ENCODE measurements at regions not wholly inside any gene's neighbourhood (a gene's known extent, or its start where the extent isn't known, plus 50 kb on each side); places are given as distances from the start of the nearest gene placed in this dataset.

DNA sequence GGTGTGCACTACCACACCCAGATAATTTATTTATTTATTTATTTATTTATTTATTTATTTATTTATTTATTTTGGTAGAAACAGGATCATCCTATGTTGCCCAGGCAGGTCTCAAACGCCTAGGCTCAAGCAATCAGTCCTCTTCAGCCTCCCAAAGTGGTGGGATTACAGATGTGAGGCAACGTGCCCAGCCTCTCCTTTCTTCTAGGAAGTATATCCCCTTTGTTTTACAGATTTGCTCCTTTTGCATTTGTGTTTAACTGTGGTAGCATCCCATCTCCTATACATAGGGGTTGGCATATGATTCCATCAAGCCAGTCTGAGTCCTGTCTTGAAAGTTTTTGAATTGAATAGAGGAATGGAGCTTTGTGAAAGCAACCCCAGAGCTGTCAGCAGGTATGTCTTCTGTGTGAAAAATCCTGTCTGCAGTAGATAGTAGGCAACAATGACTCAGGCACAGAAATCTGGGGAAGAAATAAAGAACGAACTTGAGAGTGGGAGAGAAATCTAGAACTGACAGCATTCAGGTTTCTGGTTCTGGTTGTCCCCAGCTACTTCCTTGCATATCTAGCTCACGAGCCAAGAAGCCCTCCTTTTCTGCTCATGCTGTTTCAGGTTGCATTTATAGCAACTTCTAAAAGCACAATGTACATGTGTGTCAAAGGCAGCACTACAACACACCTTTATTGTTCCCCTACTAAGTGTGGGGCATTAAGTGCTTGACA, 113.7 kb upstream of the LSM6 start:
- Histone ChIP-seq H3K9ac (ENCODE audit: insufficient read length, low read depth) (no peak overlapping the region), H3K36me3 (ENCODE audit: insufficient read depth, insufficient read length, low read length) (no peaks in the 10 kb centered on the region), H3K4me3 (ENCODE audit: insufficient read length, low read depth) (no peak overlapping the region), H3K27me3 (ENCODE audit: insufficient read depth, insufficient read length) (no peaks in the 10 kb centered on the region), H3K4me1 (ENCODE audit: insufficient read depth, insufficient read length) (peaks cover 3% of the 10 kb centered on the region), H3K9me3 (ENCODE audit: insufficient read depth, low read length) (no peaks in the 10 kb centered on the region)
- peak; percentile 28 for DNase-seq (ENCODE audit: low read depth, low spot score)
- TF ChIP-seq ZNF274 (IDR thresholded peaks at IDR 0.05; ENCODE audit: low read depth, low read length) (no peak), SUZ12 (IDR thresholded peaks at IDR 0.05; ENCODE audit: extremely low read depth, insufficient read depth, insufficient read length) (no peak), YY1 (IDR thresholded peaks at IDR 0.05; ENCODE audit: insufficient read depth, insufficient read length) (no peak)

DNA sequence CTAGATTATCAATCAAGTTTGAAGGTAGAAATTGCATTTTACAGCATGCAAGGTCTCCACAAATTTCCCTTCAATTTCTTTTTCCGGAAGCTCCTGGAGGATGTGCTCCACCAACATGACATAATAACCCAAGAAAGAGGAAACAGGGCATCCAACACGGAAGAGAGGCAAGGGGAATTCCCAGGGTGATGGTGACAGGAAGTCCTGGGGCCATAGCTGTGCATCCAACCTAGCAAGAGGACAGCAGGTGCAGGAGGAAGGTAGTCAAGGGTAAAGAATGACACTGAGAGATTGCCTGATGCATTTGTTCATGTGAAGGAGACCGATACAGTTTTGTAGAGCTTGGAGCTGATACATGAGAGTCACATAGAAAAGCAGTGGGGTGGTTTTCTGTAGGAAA, 115.7 kb upstream of the LSM6 start:
- no peak overlapping the region for H3K4me3 ChIP-seq (ENCODE audit: insufficient read length, low read depth)
- no peaks in the 10 kb centered on the region for H3K36me3 ChIP-seq (ENCODE audit: insufficient read depth, insufficient read length, low read length)
- TF ChIP-seq YY1 (IDR thresholded peaks at IDR 0.05; ENCODE audit: insufficient read depth, insufficient read length) (no peak), ZNF274 (IDR thresholded peaks at IDR 0.05; ENCODE audit: low read depth, low read length) (no peak), SUZ12 (IDR thresholded peaks at IDR 0.05; ENCODE audit: extremely low read depth, insufficient read depth, insufficient read length) (no peak)
- no peak for DNase-seq (ENCODE audit: low read depth, low spot score)
- no peak overlapping the region for H3K9ac ChIP-seq (ENCODE audit: insufficient read length, low read depth)
- no peaks in the 10 kb centered on the region for H3K27me3 ChIP-seq (ENCODE audit: insufficient read depth, insufficient read length)
- no peaks in the 10 kb centered on the region for H3K9me3 ChIP-seq (ENCODE audit: insufficient read depth, low read length)
- H3K4me1 ChIP-seq (ENCODE audit: insufficient read depth, insufficient read length), result peaks cover 3% of the 10 kb centered on the region

- Histone ChIP-seq H3K36me3 (ENCODE audit: insufficient read depth, insufficient read length, low read length) (no peaks in the 10 kb centered on the region), H3K4me1 (ENCODE audit: insufficient read depth, insufficient read length) (peaks cover 3% of the 10 kb centered on the region), H3K9me3 (ENCODE audit: insufficient read depth, low read length) (no peaks in the 10 kb centered on the region), H3K27me3 (ENCODE audit: insufficient read depth, insufficient read length) (no peaks in the 10 kb centered on the region), H3K9ac (ENCODE audit: insufficient read length, low read depth) (no peak overlapping the region), H3K4me3 (ENCODE audit: insufficient read length, low read depth) (no peak overlapping the region)
- DNase-seq (ENCODE audit: low read depth, low spot score), result no peak
- no peak for TF ChIP-seq SUZ12 (IDR thresholded peaks at IDR 0.05; ENCODE audit: extremely low read depth, insufficient read depth, insufficient read length)
- TF ChIP-seq ZNF274 (IDR thresholded peaks at IDR 0.05; ENCODE audit: low read depth, low read length), result no peak
- TF ChIP-seq YY1 (IDR thresholded peaks at IDR 0.05; ENCODE audit: insufficient read depth, insufficient read length), result no peak
These were observed 116.4 kb upstream of the LSM6 start for GRCh38 chr4:146059151-146059550.

DNA sequence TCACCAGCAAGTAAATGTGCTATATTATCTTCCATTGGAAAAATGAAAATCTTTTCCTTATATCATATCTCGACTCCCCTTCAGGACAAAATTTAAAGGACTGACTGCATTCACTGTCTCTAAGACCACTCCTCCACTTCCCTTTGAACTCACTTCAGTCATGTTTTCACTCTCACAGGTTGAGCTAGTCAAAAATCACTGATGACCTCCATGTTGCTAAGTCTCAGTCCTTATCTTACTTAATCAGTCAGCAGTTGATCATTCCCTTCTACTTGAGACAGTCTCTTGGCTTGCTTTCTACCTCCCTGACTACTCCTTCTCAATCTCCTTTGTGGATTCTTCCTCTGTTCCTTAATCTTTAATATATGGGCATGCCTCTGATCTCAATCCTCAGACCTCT, 117.0 kb upstream of the LSM6 start:
- TF ChIP-seq ZNF274 (IDR thresholded peaks at IDR 0.05; ENCODE audit: low read depth, low read length) (no peak), SUZ12 (IDR thresholded peaks at IDR 0.05; ENCODE audit: extremely low read depth, insufficient read depth, insufficient read length) (no peak), YY1 (IDR thresholded peaks at IDR 0.05; ENCODE audit: insufficient read depth, insufficient read length) (no peak)

GRCh38 chr4:146054676-146055075, 116.1 kb upstream of the ZNF827 start:
- Histone ChIP-seq H3K4me3 (ENCODE audit: insufficient read length, low read depth) (no peak overlapping the region), H3K9me3 (ENCODE audit: insufficient read depth, low read length) (no peaks in the 10 kb centered on the region; the same call in 1 of the 2 replicates), H3K36me3 (ENCODE audit: insufficient read depth, insufficient read length, low read length) (no peaks in the 10 kb centered on the region), H3K27me3 (ENCODE audit: insufficient read depth, insufficient read length) (no peaks in the 10 kb centered on the region), H3K4me1 (ENCODE audit: insufficient read depth, insufficient read length) (no peaks in the 10 kb centered on the region), H3K9ac (ENCODE audit: insufficient read length, low read depth) (no peak overlapping the region)
- DNase-seq (ENCODE audit: low read depth, low spot score), result no peak
- no peak for TF ChIP-seq SUZ12 (IDR thresholded peaks at IDR 0.05; ENCODE audit: extremely low read depth, insufficient read depth, insufficient read length)
- TF ChIP-seq ZNF274 (IDR thresholded peaks at IDR 0.05; ENCODE audit: low read depth, low read length), result no peak
- TF ChIP-seq YY1 (IDR thresholded peaks at IDR 0.05; ENCODE audit: insufficient read depth, insufficient read length), result no peak

More for the DNA sequence above, 117.0 kb upstream of the LSM6 start:
- DNase-seq (ENCODE audit: low read depth, low spot score), result no peak
- Histone ChIP-seq H3K9me3 (ENCODE audit: insufficient read depth, low read length) (no peaks in the 10 kb centered on the region), H3K4me3 (ENCODE audit: insufficient read length, low read depth) (no peak overlapping the region), H3K36me3 (ENCODE audit: insufficient read depth, insufficient read length, low read length) (no peaks in the 10 kb centered on the region), H3K9ac (ENCODE audit: insufficient read length, low read depth) (no peak overlapping the region), H3K27me3 (ENCODE audit: insufficient read depth, insufficient read length) (no peaks in the 10 kb centered on the region), H3K4me1 (ENCODE audit: insufficient read depth, insufficient read length) (peaks cover 3% of the 10 kb centered on the region)

- TF ChIP-seq SUZ12 (IDR thresholded peaks at IDR 0.05; ENCODE audit: extremely low read depth, insufficient read depth, insufficient read length) (no peak), YY1 (IDR thresholded peaks at IDR 0.05; ENCODE audit: insufficient read depth, insufficient read length) (no peak), ZNF274 (IDR thresholded peaks at IDR 0.05; ENCODE audit: low read depth, low read length) (no peak)
- no peaks in the 10 kb centered on the region for H3K4me1 ChIP-seq (ENCODE audit: insufficient read depth, insufficient read length)
- no peaks in the 10 kb centered on the region for H3K36me3 ChIP-seq (ENCODE audit: insufficient read depth, insufficient read length, low read length)
- no peaks in the 10 kb centered on the region for H3K27me3 ChIP-seq (ENCODE audit: insufficient read depth, insufficient read length)
- H3K4me3 ChIP-seq (ENCODE audit: insufficient read length, low read depth), result no peak overlapping the region
- H3K9me3 ChIP-seq (ENCODE audit: insufficient read depth, low read length), result peaks cover 1% of the 10 kb centered on the region; the same call in 1 of the 2 replicates
- no peak overlapping the region for H3K9ac ChIP-seq (ENCODE audit: insufficient read length, low read depth)
- DNase-seq (ENCODE audit: low read depth, low spot score), result no peak
These were observed 115.3 kb upstream of the ZNF827 start for GRCh38 chr4:146053891-146054290.

GRCh38 chr4:146051728-146052391, 113.2 kb upstream of the ZNF827 start:
- no peak overlapping the region for H3K4me3 ChIP-seq (ENCODE audit: insufficient read length, low read depth)
- no peak for DNase-seq (ENCODE audit: low read depth, low spot score)
- H3K9ac ChIP-seq (ENCODE audit: insufficient read length, low read depth), result no peak overlapping the region

More at GRCh38 chr4:146051728-146052391, 113.2 kb upstream of the ZNF827 start:
- Histone ChIP-seq H3K9me3 (ENCODE audit: insufficient read depth, low read length) (peaks cover 16% of the 10 kb centered on the region; the same call in 1 of the 2 replicates), H3K36me3 (ENCODE audit: insufficient read depth, insufficient read length, low read length) (no peaks in the 10 kb centered on the region), H3K4me1 (ENCODE audit: insufficient read depth, insufficient read length) (no peaks in the 10 kb centered on the region), H3K27me3 (ENCODE audit: insufficient read depth, insufficient read length) (no peaks in the 10 kb centered on the region)
- no peak for TF ChIP-seq SUZ12 (IDR thresholded peaks at IDR 0.05; ENCODE audit: extremely low read depth, insufficient read depth, insufficient read length)
- no peak for TF ChIP-seq ZNF274 (IDR thresholded peaks at IDR 0.05; ENCODE audit: low read depth, low read length)
- TF ChIP-seq YY1 (IDR thresholded peaks at IDR 0.05; ENCODE audit: insufficient read depth, insufficient read length), result no peak

Measured in NT2/D1 (cell line).